DOHH2 (cell line): ENCODE measurements at regions not wholly inside any gene's neighbourhood (a gene's known extent, or its start where the extent isn't known, plus 50 kb on each side); places are given as distances from the start of the nearest gene placed in this dataset.
A peak's percentile ranks its signal among the peaks of the same experiment; 100 is the strongest.

Experiments used
- H3F3A ChIP-seq: fragments of 200-600 bp; sonication (generic), shearing (Covaris generic); 2 replicates; pipeline ENCODE4 v1.6.0; 2016; ENCODE audit warnings: antibody characterized with exemption, mild to moderate bottlenecking; ENCODE audit not compliant: control insufficient read depth, insufficient read depth
- H3K27ac ChIP-seq: fragments of 200-600 bp; sonication (generic); 2 replicates; pipeline ENCODE4 v1.5.1; 2014; ENCODE audit warnings: low read depth, mild to moderate bottlenecking, low read length, moderate library complexity
- H3K27me3 ChIP-seq: fragments of 200-600 bp; sonication (generic); 2 replicates; pipeline ENCODE4 v1.6.1; 2014; ENCODE audit warnings: mild to moderate bottlenecking, low read length, mixed read lengths; ENCODE audit not compliant: control insufficient read depth
- H3K36me3 ChIP-seq: fragments of 200-600 bp; sonication (generic); 2 replicates; pipeline ENCODE4 v1.6.1; 2014; ENCODE audit warnings: mild to moderate bottlenecking, low read length, moderate library complexity, mixed read lengths; ENCODE audit not compliant: control insufficient read depth
- H3K4me1 ChIP-seq: fragments of 200-600 bp; sonication (generic); 2 replicates; pipeline ENCODE4 v1.6.1; 2014; ENCODE audit warnings: mild to moderate bottlenecking, low read length, mixed read lengths; ENCODE audit not compliant: control insufficient read depth
- H3K4me2 ChIP-seq: fragments of 200-600 bp; sonication (generic); 2 replicates; pipeline ENCODE4 v1.6.0; 2014; ENCODE audit warnings: mild to moderate bottlenecking, low read length, moderate library complexity
- H3K4me3 ChIP-seq: fragments of 200-600 bp; sonication (generic); 2 replicates; pipeline ENCODE4 v1.5.1; 2014; ENCODE audit warnings: mild to moderate bottlenecking, low read length, mixed read lengths
- H3K79me2 ChIP-seq: fragments of 200-600 bp; sonication (generic); 2 replicates; pipeline ENCODE4 v1.6.1; 2014; ENCODE audit warnings: mild to moderate bottlenecking, low read length, mixed read lengths; ENCODE audit not compliant: control insufficient read depth
- H3K9me2 ChIP-seq: fragments of 200-600 bp; sonication (generic); replicated peaks from 2 replicates; pipeline ENCODE4 v1.6.1; 2014; ENCODE audit warnings: mild to moderate bottlenecking, low read length, mixed read lengths; ENCODE audit not compliant: control insufficient read depth
- H3K9me3 ChIP-seq: fragments of 200-600 bp; sonication (generic); 2 replicates; pipeline ENCODE4 v1.6.1; 2014; ENCODE audit warnings: antibody characterized with exemption, low read length, mixed read lengths; ENCODE audit not compliant: control insufficient read depth, insufficient read depth
- H4K20me1 ChIP-seq: fragments of 200-600 bp; sonication (generic); 2 replicates; pipeline ENCODE4 v1.6.0; 2014; ENCODE audit warnings: low read depth, mild to moderate bottlenecking, antibody characterized with exemption, low read length, moderate library complexity; ENCODE audit not compliant: control insufficient read depth, insufficient read depth
- EZH2phosphoT487 ChIP-seq: fragments of 200-600 bp; sonication (generic); IDR thresholded peaks from 2 replicates; pipeline ENCODE4 v1.6.1; 2017; ENCODE audit warnings: borderline replicate concordance, mild to moderate bottlenecking, antibody characterized with exemption, low read length, moderate library complexity, mixed read lengths
- TF ChIP-seq, protein P1 (sequence below): fragments of 200-600 bp; sonication (generic); IDR thresholded peaks from one replicate; pipeline ENCODE4 v1.5.1; 2014; ENCODE audit warnings: antibody characterized with exemption, mild to moderate bottlenecking, low read depth, low read length; ENCODE audit not compliant: poor library complexity, severe bottlenecking

- Histone ChIP-seq H3K27ac (no peak overlapping the region), H3K9me3 (peaks cover 7% of the 10 kb centered on the region; the same call in 1 of the 2 replicates), H3K27me3 (no peaks in the 10 kb centered on the region)
Observed at GRCh38 chr21:24375201-24375600, 1232.1 kb downstream of the MRPL39 start.

DNA sequence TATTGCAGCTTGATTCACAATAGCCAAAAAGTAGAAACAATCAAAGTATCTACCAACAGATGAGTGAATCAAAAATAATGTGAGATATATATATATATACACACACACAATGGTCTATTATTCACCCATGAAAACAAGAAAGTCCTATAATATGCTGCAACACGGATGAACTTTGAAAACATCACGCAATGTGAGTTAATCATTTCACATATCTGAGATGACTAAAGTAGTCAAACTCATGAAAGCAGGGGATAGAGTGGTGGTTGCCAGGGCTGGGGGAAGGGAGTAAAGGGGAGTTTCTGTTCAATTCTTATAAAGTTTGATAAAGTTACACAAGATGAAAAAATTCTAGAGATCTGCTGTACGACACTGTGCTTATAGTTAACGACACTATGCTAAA lies 1234.8 kb downstream of the MRPL39 start:
- TF ChIP-seq, protein P1, sequence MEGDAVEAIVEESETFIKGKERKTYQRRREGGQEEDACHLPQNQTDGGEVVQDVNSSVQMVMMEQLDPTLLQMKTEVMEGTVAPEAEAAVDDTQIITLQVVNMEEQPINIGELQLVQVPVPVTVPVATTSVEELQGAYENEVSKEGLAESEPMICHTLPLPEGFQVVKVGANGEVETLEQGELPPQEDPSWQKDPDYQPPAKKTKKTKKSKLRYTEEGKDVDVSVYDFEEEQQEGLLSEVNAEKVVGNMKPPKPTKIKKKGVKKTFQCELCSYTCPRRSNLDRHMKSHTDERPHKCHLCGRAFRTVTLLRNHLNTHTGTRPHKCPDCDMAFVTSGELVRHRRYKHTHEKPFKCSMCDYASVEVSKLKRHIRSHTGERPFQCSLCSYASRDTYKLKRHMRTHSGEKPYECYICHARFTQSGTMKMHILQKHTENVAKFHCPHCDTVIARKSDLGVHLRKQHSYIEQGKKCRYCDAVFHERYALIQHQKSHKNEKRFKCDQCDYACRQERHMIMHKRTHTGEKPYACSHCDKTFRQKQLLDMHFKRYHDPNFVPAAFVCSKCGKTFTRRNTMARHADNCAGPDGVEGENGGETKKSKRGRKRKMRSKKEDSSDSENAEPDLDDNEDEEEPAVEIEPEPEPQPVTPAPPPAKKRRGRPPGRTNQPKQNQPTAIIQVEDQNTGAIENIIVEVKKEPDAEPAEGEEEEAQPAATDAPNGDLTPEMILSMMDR, result no peak
- no peak for TF ChIP-seq EZH2phosphoT487
- Histone ChIP-seq H3K36me3 (no peaks in the 10 kb centered on the region), H4K20me1 (no peaks in the 10 kb centered on the region), H3K9me3 (peaks cover 7% of the 10 kb centered on the region; the same call in 1 of the 2 replicates), H3K4me1 (no peaks in the 10 kb centered on the region), H3K27ac (no peak overlapping the region), H3K9me2 (no peaks in the 10 kb centered on the region), H3K79me2 (no peaks in the 10 kb centered on the region), H3F3A (no peaks in the 10 kb centered on the region), H3K27me3 (no peaks in the 10 kb centered on the region), H3K4me2 (no peak overlapping the region), H3K4me3 (no peak overlapping the region)

More at GRCh38 chr21:24375201-24375600, 1232.1 kb downstream of the MRPL39 start:
- H4K20me1 ChIP-seq, result no peaks in the 10 kb centered on the region
- no peaks in the 10 kb centered on the region for H3F3A ChIP-seq
- H3K36me3 ChIP-seq, result no peaks in the 10 kb centered on the region
- no peak overlapping the region for H3K4me2 ChIP-seq
- H3K9me2 ChIP-seq, result no peaks in the 10 kb centered on the region
- no peaks in the 10 kb centered on the region for H3K4me1 ChIP-seq
- TF ChIP-seq, protein P1, result peak; percentile 53
- no peak for TF ChIP-seq EZH2phosphoT487
- no peaks in the 10 kb centered on the region for H3K79me2 ChIP-seq
- H3K4me3 ChIP-seq, result no peak overlapping the region

DNA sequence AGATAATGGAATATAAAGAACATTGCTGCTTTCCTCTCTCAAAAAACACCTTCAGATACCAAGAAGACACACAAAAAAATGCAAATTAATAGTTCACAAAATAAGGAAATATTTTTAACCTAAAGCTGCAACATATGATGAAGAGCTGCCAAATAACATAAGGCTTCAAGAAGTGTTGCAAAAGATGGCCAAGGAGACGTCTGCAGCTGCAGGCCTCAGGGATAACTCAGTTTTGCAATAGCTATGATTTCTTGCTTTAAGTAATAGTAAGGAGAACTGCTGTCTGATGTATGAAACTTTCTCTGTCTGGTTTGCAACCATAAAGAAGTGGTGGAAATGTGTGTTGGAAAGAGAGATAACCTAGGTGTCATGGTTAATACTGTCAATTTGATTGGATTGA lies 1237.5 kb downstream of the MRPL39 start:
- Histone ChIP-seq H3K27ac (no peak overlapping the region), H3K36me3 (no peaks in the 10 kb centered on the region), H3K79me2 (no peaks in the 10 kb centered on the region), H4K20me1 (no peaks in the 10 kb centered on the region), H3K4me2 (no peak overlapping the region), H3K9me2 (no peaks in the 10 kb centered on the region), H3K9me3 (no peaks in the 10 kb centered on the region), H3K4me3 (no peak overlapping the region), H3K27me3 (no peaks in the 10 kb centered on the region), H3F3A (no peaks in the 10 kb centered on the region), H3K4me1 (no peaks in the 10 kb centered on the region)
- no peak for TF ChIP-seq EZH2phosphoT487
- TF ChIP-seq, protein P1, result no peak

DNA sequence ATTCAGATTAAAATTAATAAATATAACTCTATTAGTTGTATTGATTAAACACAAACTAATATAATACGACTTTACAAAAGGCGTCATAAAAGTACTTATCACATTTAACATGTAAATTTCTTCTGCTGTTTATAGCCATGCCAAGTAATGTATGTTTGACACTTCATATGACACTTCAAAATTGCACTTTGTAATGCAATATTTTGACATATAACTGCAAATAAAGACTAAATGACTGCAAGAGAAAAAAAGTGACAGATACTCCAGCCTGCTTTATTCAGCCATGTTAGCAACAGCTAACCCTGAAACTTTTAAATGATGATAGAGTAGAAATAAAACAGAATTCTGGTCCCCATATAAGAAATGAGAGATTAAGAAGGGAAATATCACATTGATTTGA lies 1238.0 kb downstream of the MRPL39 start:
- H3K4me3 ChIP-seq, result no peak overlapping the region
- H3K4me1 ChIP-seq, result no peaks in the 10 kb centered on the region
- H4K20me1 ChIP-seq, result no peaks in the 10 kb centered on the region
- no peaks in the 10 kb centered on the region for H3K79me2 ChIP-seq
- TF ChIP-seq EZH2phosphoT487, result no peak
- TF ChIP-seq, protein P1, result no peak
- H3F3A ChIP-seq, result no peaks in the 10 kb centered on the region
- no peaks in the 10 kb centered on the region for H3K9me3 ChIP-seq
- H3K9me2 ChIP-seq, result no peaks in the 10 kb centered on the region
- H3K27ac ChIP-seq, result no peak overlapping the region
- H3K4me2 ChIP-seq, result no peak overlapping the region
- no peaks in the 10 kb centered on the region for H3K36me3 ChIP-seq
- no peaks in the 10 kb centered on the region for H3K27me3 ChIP-seq
